G401.6 (cell line): ENCODE measurements at regions not wholly inside any gene's neighbourhood (a gene's known extent, or its start where the extent isn't known, plus 50 kb on each side); places are given as distances from the start of the nearest gene placed in this dataset.

ENCODE experiments used
- FAIRE-seq: peaks from 2 replicates; lab custom pipeline; 2012; peaks lifted over from hg19 to GRCh38; lab: Jason Lieb, UNC

GRCh38 chr14:71202881-71203280 is 295.6 kb downstream of the PCNX1 start:
- no peak for FAIRE-seq

- no peak for FAIRE-seq
Observed at GRCh38 chr14:71203306-71203705, 296.0 kb downstream of the PCNX1 start.

GRCh38 chr14:71204231-71204630 is 297.0 kb downstream of the PCNX1 start:
- no peak for FAIRE-seq

- FAIRE-seq: no peak
Observed at GRCh38 chr14:71204768-71205167, 297.5 kb downstream of the PCNX1 start.

- no peak for FAIRE-seq
Observed at GRCh38 chr14:71206123-71206522, 298.9 kb downstream of the PCNX1 start.

GRCh38 chr14:71206766-71207371 is 299.6 kb downstream of the PCNX1 start:
- no peak for FAIRE-seq

- no peak for FAIRE-seq
Observed at GRCh38 chr14:71208702-71209357, 301.6 kb downstream of the PCNX1 start.

- FAIRE-seq: no peak
Observed at GRCh38 chr14:71209888-71210287, 302.6 kb downstream of the PCNX1 start.

- FAIRE-seq: no peak
Observed at GRCh38 chr14:71212093-71212492, 304.8 kb downstream of the PCNX1 start.

- no peak for FAIRE-seq
Observed at GRCh38 chr14:71212683-71213107, 305.4 kb downstream of the PCNX1 start.

GRCh38 chr14:71214241-71214640 is 307.0 kb downstream of the PCNX1 start:
- FAIRE-seq: no peak

GRCh38 chr14:71220462-71220861 is 313.2 kb downstream of the PCNX1 start:
- FAIRE-seq: no peak

GRCh38 chr14:71221119-71221518 is 313.9 kb downstream of the PCNX1 start:
- FAIRE-seq: no peak

GRCh38 chr14:71225113-71225512 is 317.9 kb downstream of the PCNX1 start:
- no peak for FAIRE-seq

GRCh38 chr14:71228711-71229110 is 321.5 kb downstream of the PCNX1 start:
- FAIRE-seq: no peak

GRCh38 chr14:71229875-71230274 is 322.6 kb downstream of the PCNX1 start:
- FAIRE-seq: no peak

GRCh38 chr14:71230897-71231296 is 323.6 kb downstream of the PCNX1 start:
- no peak for FAIRE-seq

GRCh38 chr14:71231521-71232393 is 324.5 kb downstream of the PCNX1 start:
- FAIRE-seq: no peak

- no peak for FAIRE-seq
Observed at GRCh38 chr14:71232506-71232905, 325.2 kb downstream of the PCNX1 start.

- no peak for FAIRE-seq
Observed at GRCh38 chr14:71235875-71236274, 328.6 kb downstream of the PCNX1 start.

- FAIRE-seq: no peak
Observed at GRCh38 chr14:71236487-71236886, 329.2 kb downstream of the PCNX1 start.

- no peak for FAIRE-seq
Observed at GRCh38 chr14:71237556-71237955, 330.3 kb downstream of the PCNX1 start.

GRCh38 chr14:71238835-71239234 is 331.6 kb downstream of the PCNX1 start:
- FAIRE-seq: no peak
